Esophagus (tissue), 2 donors: ENCODE measurements at regions not wholly inside any gene's neighbourhood (a gene's known extent, or its start where the extent isn't known, plus 50 kb on each side); places are given as distances from the start of the nearest gene placed in this dataset.
A peak's percentile ranks its signal among the peaks of the same experiment; 100 is the strongest.

ENCODE experiments used
- H3K27ac ChIP-seq, 2 donors: one replicate each; pipeline ENCODE4 v1.5.1; 2013; ENCODE audit warnings: low read depth in 2 of 2, mild to moderate bottlenecking in 2 of 2, inconsistent platforms in 1 of 2, low read length in 1 of 2, moderate library complexity in 1 of 2
- H3K27me3 ChIP-seq, 2 donors: one replicate each; pipeline ENCODE4 v1.6.1; 2013; ENCODE audit warnings: low read length in 2 of 2, control low read depth in 1 of 2, mild to moderate bottlenecking in 1 of 2; ENCODE audit not compliant: insufficient read depth in 2 of 2, control insufficient read depth in 1 of 2
- H3K36me3 ChIP-seq, 2 donors: one replicate each; pipeline ENCODE4 v1.6.1; 2013; ENCODE audit warnings: low read length in 1 of 2; ENCODE audit not compliant: control insufficient read depth in 2 of 2, insufficient read depth in 2 of 2
- H3K4me1 ChIP-seq, 2 donors: one replicate each; pipeline ENCODE4 v1.6.1; 2013; ENCODE audit warnings: low read length in 1 of 2; ENCODE audit not compliant: control insufficient read depth in 2 of 2, insufficient read depth in 2 of 2
- H3K4me3 ChIP-seq, 2 donors: one replicate each; pipeline ENCODE4 v1.5.1; 2013; ENCODE audit warnings: low read length in 2 of 2, mild to moderate bottlenecking in 2 of 2, low read depth in 1 of 2, moderate library complexity in 1 of 2
- H3K9me3 ChIP-seq, 2 donors: one replicate each; pipeline ENCODE4 v1.6.1; 2013; ENCODE audit warnings: mild to moderate bottlenecking in 2 of 2, low read depth in 1 of 2, low read length in 1 of 2, moderate library complexity in 1 of 2; ENCODE audit not compliant: control insufficient read depth in 2 of 2, insufficient read depth in 1 of 2
- WGBS, 2 donors: extraction: QIAGEN DNeasy Blood & Tissue Kit; methylation state at CpG; one replicate each; pipeline ENCODE4 v1.1.7; 2013; 5-methylcytosine and 5-hydroxymethylcytosine counted together
- donor health status: healthy with polysubstance abuse.
- donor health status: Bipolar disorder and iron deficiency.

- 25 to 32% methylated on average over 2 of the region's 2 CpGs for WGBS, 2 donors
- Histone ChIP-seq H3K9me3 (no peaks in the 10 kb centered on the region), H3K27me3 (no peaks in the 10 kb centered on the region), H3K4me3 (no peak overlapping the region), H3K36me3 (no peaks in the 10 kb centered on the region), H3K27ac (peak overlapping the region; percentile 12 to 71), H3K4me1 (no peaks in the 10 kb centered on the region)
These were observed 552.6 kb downstream of the NSUN3 start for GRCh38 chr3:94615275-94616065.

- no peak overlapping the region for H3K27ac ChIP-seq
- no peaks in the 10 kb centered on the region for H3K9me3 ChIP-seq
These were observed 554.0 kb downstream of the NSUN3 start for GRCh38 chr3:94616833-94617232.

GRCh38 chr3:94617312-94617711 lies 554.5 kb downstream of the NSUN3 start:
- H3K27me3 ChIP-seq = no peaks in the 10 kb centered on the region
- no peaks in the 10 kb centered on the region for H3K9me3 ChIP-seq
- no peaks in the 10 kb centered on the region for H3K4me1 ChIP-seq
- no peak overlapping the region for H3K27ac ChIP-seq
- 85 to 95% methylated on average over 2 of the region's 2 CpGs for WGBS, 2 donors
- no peak overlapping the region for H3K4me3 ChIP-seq
- no peaks in the 10 kb centered on the region for H3K36me3 ChIP-seq

More at GRCh38 chr3:94616833-94617232, 554.0 kb downstream of the NSUN3 start:
- H3K36me3 ChIP-seq = no peaks in the 10 kb centered on the region
- no peaks in the 10 kb centered on the region for H3K27me3 ChIP-seq
- H3K4me1 ChIP-seq = no peaks in the 10 kb centered on the region
- no peak overlapping the region for H3K4me3 ChIP-seq
- WGBS, 2 donors = 61 to 73% methylated on average over 2 of the region's 2 CpGs

- H3K36me3 ChIP-seq = no peaks in the 10 kb centered on the region
- H3K4me3 ChIP-seq = no peak overlapping the region
- H3K27ac ChIP-seq = no peak overlapping the region
- no peaks in the 10 kb centered on the region for H3K9me3 ChIP-seq
- no peaks in the 10 kb centered on the region for H3K4me1 ChIP-seq
- no peaks in the 10 kb centered on the region for H3K27me3 ChIP-seq
- 65 to 67% methylated on average over 3 of the region's 3 CpGs for WGBS, 2 donors
These were observed 556.8 kb downstream of the NSUN3 start for GRCh38 chr3:94619643-94620042.

- no peaks in the 10 kb centered on the region for H3K27me3 ChIP-seq
- H3K9me3 ChIP-seq = no peaks in the 10 kb centered on the region
- no peaks in the 10 kb centered on the region for H3K4me1 ChIP-seq
- H3K4me3 ChIP-seq = no peak overlapping the region
- H3K27ac ChIP-seq = peak overlapping the region in 1 of 2 donors; percentile 47
- 22 to 60% methylated on average over 1 of the region's 1 CpG for WGBS, 2 donors
- H3K36me3 ChIP-seq = no peaks in the 10 kb centered on the region
These were observed 563.7 kb downstream of the NSUN3 start for GRCh38 chr3:94626573-94626972.

- Histone ChIP-seq H3K27ac (no peak overlapping the region), H3K4me1 (no peaks in the 10 kb centered on the region), H3K9me3 (no peaks in the 10 kb centered on the region), H3K27me3 (no peaks in the 10 kb centered on the region), H3K4me3 (no peak overlapping the region), H3K36me3 (no peaks in the 10 kb centered on the region)
- WGBS, 2 donors = 93 to 96% methylated on average over 1 of the region's 1 CpG
These were observed 564.8 kb downstream of the NSUN3 start for GRCh38 chr3:94627689-94628088.

GRCh38 chr3:94643400-94643799 lies 580.5 kb downstream of the NSUN3 start:
- no peaks in the 10 kb centered on the region for H3K36me3 ChIP-seq
- no peaks in the 10 kb centered on the region for H3K27me3 ChIP-seq
- no peak overlapping the region for H3K4me3 ChIP-seq
- 93 to 98% methylated on average over 3 of the region's 3 CpGs for WGBS, 2 donors
- H3K9me3 ChIP-seq = no peaks in the 10 kb centered on the region
- H3K27ac ChIP-seq = no peak overlapping the region
- H3K4me1 ChIP-seq = no peaks in the 10 kb centered on the region

- Histone ChIP-seq H3K4me3 (no peak overlapping the region), H3K9me3 (no peaks in the 10 kb centered on the region)
- 71 to 74% methylated on average over 3 of the region's 3 CpGs for WGBS, 2 donors
These were observed 582.9 kb downstream of the NSUN3 start for GRCh38 chr3:94645790-94646189.

GRCh38 chr3:94647131-94647530 lies 584.3 kb downstream of the NSUN3 start:
- no peak overlapping the region for H3K4me3 ChIP-seq
- H3K36me3 ChIP-seq = no peaks in the 10 kb centered on the region
- no peaks in the 10 kb centered on the region for H3K27me3 ChIP-seq
- H3K4me1 ChIP-seq = no peaks in the 10 kb centered on the region
- 54 to 59% methylated on average over 3 of the region's 3 CpGs for WGBS, 2 donors
- peak overlapping the region in 1 of 2 donors; percentile 17 for H3K27ac ChIP-seq
- H3K9me3 ChIP-seq = no peaks in the 10 kb centered on the region

More at GRCh38 chr3:94645790-94646189, 582.9 kb downstream of the NSUN3 start:
- H3K27me3 ChIP-seq = no peaks in the 10 kb centered on the region
- no peaks in the 10 kb centered on the region for H3K4me1 ChIP-seq
- H3K27ac ChIP-seq = no peak overlapping the region
- H3K36me3 ChIP-seq = no peaks in the 10 kb centered on the region
